Activated CD8-positive, alpha-beta T cell treated with anti-CD3 and anti-CD28 coated beads for 36 hours (primary cell): ENCODE measurements at regions not wholly inside any gene's neighbourhood (a gene's known extent, or its start where the extent isn't known, plus 50 kb on each side); places are given as distances from the start of the nearest gene placed in this dataset.

Experiments used
- ATAC-seq: fragments of 200-7000 bp; cut with Tn5 transposase; one replicate; pipeline ENCODE4 v1.10.0; 2021; ENCODE audit warnings: mild to moderate bottlenecking, moderate library complexity
- CTCF ChIA-PET: fragments of 350-600 bp; sonication (Branson Sonifier 250); formaldehyde crosslinking; loops from one replicate; lab custom pipeline; 2021; ENCODE audit warnings: antibody characterized with exemption; lab: Charles Lee
- POLR2A ChIA-PET: fragments of 350-600 bp; sonication (Branson Sonifier 250); formaldehyde crosslinking; loops from one replicate; lab custom pipeline; 2021; ENCODE audit warnings: antibody characterized with exemption; lab: Charles Lee
- DNase-seq: peaks from one replicate; pipeline ENCODE4 v3.0.0-alpha.2; 2020
- H3K27ac Mint-ChIP-seq: one replicate; pipeline ENCODE4 v1.8.0; 2021; ENCODE audit warnings: mild to moderate bottlenecking, mixed read lengths
- H3K27me3 Mint-ChIP-seq: one replicate; pipeline ENCODE4 v1.8.0; 2021; ENCODE audit warnings: mixed read lengths
- H3K36me3 Mint-ChIP-seq: one replicate; pipeline ENCODE4 v1.8.0; 2021; ENCODE audit warnings: low read depth, mixed read lengths
- H3K4me1 Mint-ChIP-seq: one replicate; pipeline ENCODE4 v1.8.0; 2021; ENCODE audit warnings: low read depth, mixed read lengths
- H3K4me3 Mint-ChIP-seq: one replicate; pipeline ENCODE4 v1.8.0; 2021; ENCODE audit warnings: mild to moderate bottlenecking, moderate library complexity, mixed read lengths
- H3K9me3 Mint-ChIP-seq: one replicate; pipeline ENCODE4 v1.8.0; 2021; ENCODE audit warnings: mixed read lengths
- CTCF ChIP-seq: fragments of 200-600 bp; IDR thresholded peaks from one replicate; pipeline ENCODE4 v1.8.0; 2022; ENCODE audit warnings: antibody characterized with exemption, mild to moderate bottlenecking
- intact Hi-C: fragments of 100-400 bp; cut with micrococcal nuclease; formaldehyde crosslinking; loops from one replicate; pipeline ENCODE4 v1.10.0; 2022

DNA sequence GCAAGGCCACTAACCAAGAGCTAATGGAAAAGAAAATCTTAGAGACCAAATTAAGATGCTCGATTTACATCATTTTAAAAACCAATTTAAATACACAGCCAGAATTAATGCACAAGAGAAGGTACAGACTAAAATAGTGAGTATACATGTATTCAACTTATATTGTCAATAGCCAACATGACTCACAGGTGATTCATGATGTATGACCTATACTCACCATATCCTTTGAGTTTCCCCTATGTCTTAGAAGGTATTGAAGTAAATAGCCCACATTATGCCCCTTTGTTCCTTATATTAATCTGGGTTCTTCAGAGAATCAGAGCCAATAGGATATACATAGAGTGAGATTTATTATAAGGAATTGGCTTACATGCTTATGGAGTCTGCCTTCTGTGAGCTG lies 97.5 kb upstream of the ANO3 start:
- Mint-ChIP-seq H3K9me3 (no peaks in the 10 kb centered on the region), H3K36me3 (no peaks in the 10 kb centered on the region), H3K4me1 (no peaks in the 10 kb centered on the region), H3K27me3 (no peaks in the 10 kb centered on the region), H3K27ac (no peak overlapping the region), H3K4me3 (no peak overlapping the region)
- ATAC-seq (no peak), DNase-seq (no peak)
- TF ChIP-seq CTCF: no peak
- intact Hi-C loops: no loop called here
- CTCF ChIA-PET: no interaction called here
- POLR2A ChIA-PET: no interaction called here

GRCh38 chr11:26243426-26243825 lies 88.5 kb upstream of the ANO3 start:
- H3K4me1 Mint-ChIP-seq: no peaks in the 10 kb centered on the region
- H3K36me3 Mint-ChIP-seq: no peaks in the 10 kb centered on the region
- peaks cover 3% of the 10 kb centered on the region for H3K9me3 Mint-ChIP-seq
- H3K27ac Mint-ChIP-seq: no peak overlapping the region
- ATAC-seq (no peak), DNase-seq (no peak)
- CTCF ChIA-PET: no interaction called here
- no peak overlapping the region for H3K4me3 Mint-ChIP-seq
- POLR2A ChIA-PET: no interaction called here
- TF ChIP-seq CTCF: no peak
- intact Hi-C loops: no loop called here
- no peaks in the 10 kb centered on the region for H3K27me3 Mint-ChIP-seq

DNA sequence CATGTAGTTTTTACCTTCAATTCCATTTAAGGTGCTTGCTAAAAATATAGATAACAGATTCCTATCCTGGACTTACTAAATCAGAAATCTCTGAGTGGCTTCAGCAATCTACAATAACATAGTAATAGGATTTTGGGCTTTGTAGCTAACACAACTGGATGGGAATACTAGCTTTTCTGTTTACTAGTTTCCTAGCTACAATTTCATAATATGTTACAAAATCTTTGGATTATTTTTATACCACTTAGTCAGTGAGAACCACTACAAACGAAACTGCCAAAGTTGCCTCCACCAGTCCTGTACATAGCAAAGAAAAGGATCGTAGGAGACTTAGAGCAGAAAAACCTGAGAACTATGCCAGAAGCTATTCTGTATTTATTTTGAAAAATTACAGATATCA lies 87.7 kb upstream of the ANO3 start:
- no peak for TF ChIP-seq CTCF
- DNase-seq: no peak
- ChIA-PET CTCF (no interaction called here), POLR2A (no interaction called here)
- Mint-ChIP-seq H3K27ac (no peak overlapping the region), H3K4me1 (no peaks in the 10 kb centered on the region), H3K9me3 (peaks cover 3% of the 10 kb centered on the region), H3K27me3 (no peaks in the 10 kb centered on the region), H3K36me3 (no peaks in the 10 kb centered on the region), H3K4me3 (no peak overlapping the region)
- ATAC-seq: no peak
- intact Hi-C loops: no loop called here

GRCh38 chr11:26245046-26245445 lies 86.9 kb upstream of the ANO3 start:
- TF ChIP-seq CTCF: no peak

GRCh38 chr11:26247340-26247739 lies 84.6 kb upstream of the ANO3 start:
- no peak for TF ChIP-seq CTCF
- CTCF ChIA-PET: no interaction called here
- no peaks in the 10 kb centered on the region for H3K27me3 Mint-ChIP-seq
- H3K27ac Mint-ChIP-seq: no peak overlapping the region
- H3K4me3 Mint-ChIP-seq: no peak overlapping the region
- DNase-seq (no peak), ATAC-seq (no peak)
- no peaks in the 10 kb centered on the region for H3K4me1 Mint-ChIP-seq
- POLR2A ChIA-PET: no interaction called here
- intact Hi-C loops: no loop called here
- peaks cover 3% of the 10 kb centered on the region for H3K9me3 Mint-ChIP-seq
- no peaks in the 10 kb centered on the region for H3K36me3 Mint-ChIP-seq

More at GRCh38 chr11:26245046-26245445, 86.9 kb upstream of the ANO3 start:
- DNase-seq (no peak), ATAC-seq (no peak)
- Mint-ChIP-seq H3K4me3 (no peak overlapping the region), H3K36me3 (no peaks in the 10 kb centered on the region), H3K27ac (no peak overlapping the region), H3K9me3 (peaks cover 3% of the 10 kb centered on the region), H3K27me3 (no peaks in the 10 kb centered on the region), H3K4me1 (no peaks in the 10 kb centered on the region)
- intact Hi-C loops: no loop called here
- CTCF ChIA-PET: no interaction called here
- POLR2A ChIA-PET: no interaction called here
